Activated CD8-positive, alpha-beta T cell treated with anti-CD3 and anti-CD28 coated beads for 36 hours (primary cell): ENCODE measurements at regions not wholly inside any gene's neighbourhood (a gene's known extent, or its start where the extent isn't known, plus 50 kb on each side); places are given as distances from the start of the nearest gene placed in this dataset.

Source experiments
- ATAC-seq: fragments of 200-7000 bp; cut with Tn5 transposase; one replicate; pipeline ENCODE4 v1.10.0; 2021; ENCODE audit warnings: mild to moderate bottlenecking, moderate library complexity
- CTCF ChIA-PET: fragments of 350-600 bp; sonication (Branson Sonifier 250); formaldehyde crosslinking; loops from one replicate; lab custom pipeline; 2021; ENCODE audit warnings: antibody characterized with exemption; lab: Charles Lee
- POLR2A ChIA-PET: fragments of 350-600 bp; sonication (Branson Sonifier 250); formaldehyde crosslinking; loops from one replicate; lab custom pipeline; 2021; ENCODE audit warnings: antibody characterized with exemption; lab: Charles Lee
- DNase-seq: peaks from one replicate; pipeline ENCODE4 v3.0.0-alpha.2; 2020
- H3K27ac Mint-ChIP-seq: one replicate; pipeline ENCODE4 v1.8.0; 2021; ENCODE audit warnings: mild to moderate bottlenecking, mixed read lengths
- H3K27me3 Mint-ChIP-seq: one replicate; pipeline ENCODE4 v1.8.0; 2021; ENCODE audit warnings: mixed read lengths
- H3K36me3 Mint-ChIP-seq: one replicate; pipeline ENCODE4 v1.8.0; 2021; ENCODE audit warnings: low read depth, mixed read lengths
- H3K4me1 Mint-ChIP-seq: one replicate; pipeline ENCODE4 v1.8.0; 2021; ENCODE audit warnings: low read depth, mixed read lengths
- H3K4me3 Mint-ChIP-seq: one replicate; pipeline ENCODE4 v1.8.0; 2021; ENCODE audit warnings: mild to moderate bottlenecking, moderate library complexity, mixed read lengths
- H3K9me3 Mint-ChIP-seq: one replicate; pipeline ENCODE4 v1.8.0; 2021; ENCODE audit warnings: mixed read lengths
- intact Hi-C: fragments of 100-400 bp; cut with micrococcal nuclease; formaldehyde crosslinking; loops from one replicate; pipeline ENCODE4 v1.10.0; 2022
- TF ChIP-seq, protein P1 (sequence below): fragments of 200-600 bp; IDR thresholded peaks from one replicate; pipeline ENCODE4 v1.8.0; 2022; ENCODE audit warnings: antibody characterized with exemption, mild to moderate bottlenecking

DNA sequence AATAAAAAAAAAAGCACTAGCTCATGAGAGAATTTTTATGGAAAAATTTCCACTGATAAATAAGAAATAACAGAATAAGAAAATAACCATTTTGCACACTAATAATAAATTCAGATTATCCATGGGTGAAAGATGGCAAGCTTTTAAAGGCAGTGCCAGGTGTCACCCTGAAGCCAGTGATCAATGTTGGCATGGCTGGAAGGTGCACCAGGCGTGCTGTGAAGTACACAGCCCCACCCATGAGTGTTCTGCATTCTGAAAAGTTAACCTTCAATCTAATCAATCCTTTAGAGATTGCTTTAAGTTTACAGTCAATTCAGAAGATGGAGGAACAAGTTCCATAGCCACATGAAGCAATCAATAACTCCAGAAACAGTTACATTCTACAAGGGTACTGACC lies 284.4 kb downstream of the C6orf118 start:
- TF ChIP-seq, protein P1, sequence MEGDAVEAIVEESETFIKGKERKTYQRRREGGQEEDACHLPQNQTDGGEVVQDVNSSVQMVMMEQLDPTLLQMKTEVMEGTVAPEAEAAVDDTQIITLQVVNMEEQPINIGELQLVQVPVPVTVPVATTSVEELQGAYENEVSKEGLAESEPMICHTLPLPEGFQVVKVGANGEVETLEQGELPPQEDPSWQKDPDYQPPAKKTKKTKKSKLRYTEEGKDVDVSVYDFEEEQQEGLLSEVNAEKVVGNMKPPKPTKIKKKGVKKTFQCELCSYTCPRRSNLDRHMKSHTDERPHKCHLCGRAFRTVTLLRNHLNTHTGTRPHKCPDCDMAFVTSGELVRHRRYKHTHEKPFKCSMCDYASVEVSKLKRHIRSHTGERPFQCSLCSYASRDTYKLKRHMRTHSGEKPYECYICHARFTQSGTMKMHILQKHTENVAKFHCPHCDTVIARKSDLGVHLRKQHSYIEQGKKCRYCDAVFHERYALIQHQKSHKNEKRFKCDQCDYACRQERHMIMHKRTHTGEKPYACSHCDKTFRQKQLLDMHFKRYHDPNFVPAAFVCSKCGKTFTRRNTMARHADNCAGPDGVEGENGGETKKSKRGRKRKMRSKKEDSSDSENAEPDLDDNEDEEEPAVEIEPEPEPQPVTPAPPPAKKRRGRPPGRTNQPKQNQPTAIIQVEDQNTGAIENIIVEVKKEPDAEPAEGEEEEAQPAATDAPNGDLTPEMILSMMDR, result no peak
- H3K4me3 Mint-ChIP-seq, result no peak overlapping the region
- CTCF ChIA-PET, result no interaction called here

DNA sequence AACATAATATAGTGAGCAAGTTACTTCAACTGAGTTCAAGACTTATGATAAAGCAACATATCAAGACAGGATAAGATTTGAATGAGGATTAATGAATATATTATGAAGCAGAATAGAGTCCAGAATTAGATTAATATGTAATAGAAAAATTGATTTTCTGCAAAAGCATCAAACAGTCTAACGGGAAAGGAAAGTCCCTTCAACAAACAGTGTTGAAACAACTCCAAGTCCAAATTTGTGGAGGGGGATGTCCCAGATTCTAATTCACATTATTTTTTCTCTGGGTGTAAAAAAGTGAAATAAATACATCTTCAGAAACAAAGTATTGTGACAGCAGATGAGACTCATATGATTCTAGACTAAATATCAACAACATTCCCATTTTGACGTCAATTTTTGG lies 289.7 kb downstream of the C6orf118 start:
- ChIA-PET CTCF (no interaction called here), POLR2A (no interaction called here)
- Mint-ChIP-seq H3K27ac (no peak overlapping the region), H3K27me3 (no peaks in the 10 kb centered on the region), H3K4me3 (no peak overlapping the region), H3K36me3 (no peaks in the 10 kb centered on the region), H3K4me1 (no peaks in the 10 kb centered on the region), H3K9me3 (peaks cover 6% of the 10 kb centered on the region)
- TF ChIP-seq, protein P1, result no peak
- ATAC-seq (no peak), DNase-seq (no peak)
- intact Hi-C loops, result no loop called here

More for the DNA sequence above, 284.4 kb downstream of the C6orf118 start:
- POLR2A ChIA-PET, result no interaction called here
- peaks cover 2% of the 10 kb centered on the region for H3K9me3 Mint-ChIP-seq
- no peaks in the 10 kb centered on the region for H3K36me3 Mint-ChIP-seq
- H3K27ac Mint-ChIP-seq, result no peak overlapping the region
- ATAC-seq (no peak), DNase-seq (no peak)
- H3K4me1 Mint-ChIP-seq, result no peaks in the 10 kb centered on the region
- intact Hi-C loops, result no loop called here
- H3K27me3 Mint-ChIP-seq, result no peaks in the 10 kb centered on the region

DNA sequence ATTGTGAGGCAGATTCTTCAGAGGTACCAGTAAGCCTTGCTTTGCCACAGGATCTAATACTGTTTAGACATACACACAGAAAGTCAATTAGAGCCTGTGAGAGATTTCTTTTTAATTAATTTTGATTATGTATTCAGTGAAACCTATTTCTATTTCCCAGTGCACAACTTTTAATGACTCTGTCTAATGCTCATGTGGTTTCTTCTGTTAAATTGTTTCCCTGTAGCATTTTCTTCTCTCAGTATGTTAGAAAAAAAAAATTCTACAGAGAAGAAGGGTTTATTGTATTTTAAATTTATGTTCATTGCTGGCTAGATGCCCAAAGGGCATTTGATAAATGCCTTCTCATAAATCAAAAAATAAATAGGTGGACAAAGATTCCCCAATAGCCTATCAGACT lies 293.7 kb downstream of the C6orf118 start:
- POLR2A ChIA-PET, result no interaction called here

DNA sequence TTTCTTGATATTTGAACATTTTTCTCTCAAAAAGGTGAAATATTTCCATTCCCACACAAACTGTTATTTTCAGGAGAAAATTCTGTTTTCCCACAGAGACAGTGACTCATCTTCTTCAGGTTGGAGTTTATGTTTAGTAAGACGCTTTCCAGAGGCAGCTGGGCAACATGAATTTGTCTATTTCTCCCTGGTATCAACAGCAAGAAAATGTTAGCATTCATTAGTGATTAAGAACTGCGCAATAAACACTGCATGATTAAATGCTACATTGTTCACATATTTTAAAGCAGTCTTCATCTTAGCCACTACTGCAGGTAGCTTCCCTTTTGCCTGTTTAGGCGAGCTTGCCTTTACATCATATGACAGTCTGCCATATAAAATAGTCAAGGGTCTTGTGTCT lies 295.7 kb downstream of the C6orf118 start:
- no peaks in the 10 kb centered on the region for H3K36me3 Mint-ChIP-seq
- ChIA-PET CTCF (no interaction called here), POLR2A (no interaction called here)
- intact Hi-C loops, result no loop called here
- peaks cover 7% of the 10 kb centered on the region for H3K9me3 Mint-ChIP-seq
- no peak for ATAC-seq
- no peaks in the 10 kb centered on the region for H3K4me1 Mint-ChIP-seq
- H3K27ac Mint-ChIP-seq, result no peak overlapping the region
- DNase-seq, result no peak
- TF ChIP-seq, protein P1, result no peak
- no peak overlapping the region for H3K4me3 Mint-ChIP-seq
- H3K27me3 Mint-ChIP-seq, result no peaks in the 10 kb centered on the region

More for the DNA sequence above, 293.7 kb downstream of the C6orf118 start:
- H3K4me1 Mint-ChIP-seq, result no peaks in the 10 kb centered on the region
- intact Hi-C loops, result no loop called here
- H3K27me3 Mint-ChIP-seq, result no peaks in the 10 kb centered on the region
- no peak for ATAC-seq
- H3K36me3 Mint-ChIP-seq, result no peaks in the 10 kb centered on the region
- H3K27ac Mint-ChIP-seq, result no peak overlapping the region
- TF ChIP-seq, protein P1, result no peak
- CTCF ChIA-PET, result no interaction called here
- no peak for DNase-seq
- no peak overlapping the region for H3K4me3 Mint-ChIP-seq
- peaks cover 7% of the 10 kb centered on the region for H3K9me3 Mint-ChIP-seq

GRCh38 chr6:165012183-165012582 lies 297.2 kb downstream of the C6orf118 start:
- no peaks in the 10 kb centered on the region for H3K36me3 Mint-ChIP-seq
- POLR2A ChIA-PET, result no interaction called here
- H3K4me1 Mint-ChIP-seq, result no peaks in the 10 kb centered on the region
- intact Hi-C loops, result no loop called here
- no peaks in the 10 kb centered on the region for H3K27me3 Mint-ChIP-seq
- peaks cover 7% of the 10 kb centered on the region for H3K9me3 Mint-ChIP-seq
- H3K4me3 Mint-ChIP-seq, result no peak overlapping the region
- H3K27ac Mint-ChIP-seq, result no peak overlapping the region
- TF ChIP-seq, protein P1, result no peak
- ATAC-seq, result no peak
- CTCF ChIA-PET, result no interaction called here
- no peak for DNase-seq
